OCI-LY1 (cell line): ENCODE measurements at regions not wholly inside any gene's neighbourhood (a gene's known extent, or its start where the extent isn't known, plus 50 kb on each side); places are given as distances from the start of the nearest gene placed in this dataset.

Experiments used
- H2AFZ ChIP-seq: fragments of 200-600 bp; sonication (generic), shearing (Covaris generic); 2 replicates; pipeline ENCODE4 v1.6.0; 2014; ENCODE audit warnings: antibody characterized with exemption, mild to moderate bottlenecking, low read length
- H3F3A ChIP-seq: fragments of 200-600 bp; sonication (generic), shearing (Covaris generic); 2 replicates; pipeline ENCODE4 v1.6.0; 2014; ENCODE audit warnings: mild to moderate bottlenecking, antibody characterized with exemption, low read length, moderate library complexity; ENCODE audit not compliant: insufficient read depth
- H3K27ac ChIP-seq: fragments of 200-600 bp; sonication (generic); 2 replicates; pipeline ENCODE4 v1.5.1; 2014; ENCODE audit warnings: low read length, mixed run types, mild to moderate bottlenecking, low read depth; ENCODE audit not compliant: poor library complexity, severe bottlenecking
- H3K27me3 ChIP-seq: fragments of 200-600 bp; sonication (generic); 2 replicates; pipeline ENCODE4 v1.6.0; 2014; ENCODE audit warnings: antibody characterized with exemption, mild to moderate bottlenecking, low read length, moderate library complexity; ENCODE audit not compliant: insufficient read depth
- H3K36me3 ChIP-seq: fragments of 200-600 bp; sonication (generic); 2 replicates; pipeline ENCODE4 v1.6.1; 2014; ENCODE audit warnings: mild to moderate bottlenecking, antibody characterized with exemption, low read length, moderate library complexity, mixed read lengths; ENCODE audit not compliant: insufficient read depth
- H3K4me1 ChIP-seq: fragments of 200-600 bp; sonication (generic); 2 replicates; pipeline ENCODE4 v1.5.1; 2014; ENCODE audit warnings: mild to moderate bottlenecking, low read length, moderate library complexity; ENCODE audit not compliant: insufficient read depth, severe bottlenecking
- H3K4me2 ChIP-seq: fragments of 200-600 bp; sonication (generic), shearing (Covaris generic); 2 replicates; pipeline ENCODE4 v1.6.1; 2014; ENCODE audit warnings: low read length
- H3K4me3 ChIP-seq: fragments of 200-600 bp; sonication (generic); 2 replicates; pipeline ENCODE4 v1.5.1; 2014; ENCODE audit warnings: low read length, low read depth, mild to moderate bottlenecking, mixed read lengths; ENCODE audit not compliant: poor library complexity, severe bottlenecking
- H3K79me2 ChIP-seq: fragments of 200-600 bp; shearing (Covaris generic); 2 replicates; pipeline ENCODE4 v1.6.1; 2016; ENCODE audit warnings: mixed run types, low read length, mixed read lengths; ENCODE audit not compliant: insufficient read depth
- H3K9ac ChIP-seq: fragments of 200-600 bp; sonication (generic), shearing (Covaris generic); 2 replicates; pipeline ENCODE4 v1.6.1; 2014; ENCODE audit warnings: mild to moderate bottlenecking, low read length, mixed read lengths
- H3K9me2 ChIP-seq: fragments of 200-600 bp; sonication (generic), shearing (Covaris generic); 2 replicates; pipeline ENCODE4 v1.6.1; 2014; ENCODE audit warnings: low read depth, mild to moderate bottlenecking, low read length, mixed read lengths
- H3K9me3 ChIP-seq: fragments of 200-600 bp; shearing (Covaris generic); 2 replicates; pipeline ENCODE4 v1.6.1; 2014; ENCODE audit warnings: low read length, mixed read lengths
- H4K20me1 ChIP-seq: fragments of 200-600 bp; sonication (generic), shearing (Covaris generic); 2 replicates; pipeline ENCODE4 v1.6.0; 2016; ENCODE audit warnings: mild to moderate bottlenecking, low read length; ENCODE audit not compliant: insufficient read depth
- EZH2 ChIP-seq: fragments of 200-600 bp; sonication (generic), shearing (Covaris generic); IDR thresholded peaks from 2 replicates; pipeline ENCODE4 v1.8.0; 2017; ENCODE audit warnings: borderline replicate concordance, mixed run types, mild to moderate bottlenecking, antibody characterized with exemption, low read length, moderate library complexity, mixed read lengths
- TF ChIP-seq, protein P1 (sequence below): fragments of 200-600 bp; sonication (generic), shearing (Covaris generic); IDR thresholded peaks from 2 replicates; pipeline ENCODE4 v1.5.1; 2017; ENCODE audit warnings: mild to moderate bottlenecking, antibody characterized with exemption, low read length, moderate library complexity, mixed read lengths

DNA sequence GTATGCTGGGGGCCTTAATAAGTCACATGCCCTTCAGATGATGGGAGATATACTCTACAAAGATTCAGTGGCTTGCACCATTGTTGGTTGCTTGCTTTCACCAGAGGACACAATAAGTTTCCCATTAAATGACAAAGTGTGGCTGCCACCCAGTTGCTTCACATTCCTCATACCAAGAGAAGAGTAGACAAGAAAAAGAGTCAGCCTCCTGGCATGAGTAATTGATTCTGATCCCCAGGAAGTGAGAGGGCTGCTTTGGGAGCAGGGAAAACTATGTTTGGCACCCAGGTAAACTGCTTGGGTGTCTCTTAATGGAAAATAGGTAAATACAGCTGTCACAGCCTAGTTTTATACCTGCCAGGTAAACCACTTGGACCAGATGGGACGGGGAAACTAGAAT is 66.7 kb upstream of the IL6 start:
- H3K9ac ChIP-seq: no peak overlapping the region
- H2AFZ ChIP-seq: no peak overlapping the region
- no peaks in the 10 kb centered on the region for H3F3A ChIP-seq
- no peak overlapping the region for H3K4me2 ChIP-seq
- no peak overlapping the region for H3K4me3 ChIP-seq
- no peak overlapping the region for H3K27ac ChIP-seq
- no peaks in the 10 kb centered on the region for H3K36me3 ChIP-seq
- H3K79me2 ChIP-seq: no peaks in the 10 kb centered on the region
- H3K9me3 ChIP-seq: no peaks in the 10 kb centered on the region
- H3K27me3 ChIP-seq: no peaks in the 10 kb centered on the region
- TF ChIP-seq, protein P1, sequence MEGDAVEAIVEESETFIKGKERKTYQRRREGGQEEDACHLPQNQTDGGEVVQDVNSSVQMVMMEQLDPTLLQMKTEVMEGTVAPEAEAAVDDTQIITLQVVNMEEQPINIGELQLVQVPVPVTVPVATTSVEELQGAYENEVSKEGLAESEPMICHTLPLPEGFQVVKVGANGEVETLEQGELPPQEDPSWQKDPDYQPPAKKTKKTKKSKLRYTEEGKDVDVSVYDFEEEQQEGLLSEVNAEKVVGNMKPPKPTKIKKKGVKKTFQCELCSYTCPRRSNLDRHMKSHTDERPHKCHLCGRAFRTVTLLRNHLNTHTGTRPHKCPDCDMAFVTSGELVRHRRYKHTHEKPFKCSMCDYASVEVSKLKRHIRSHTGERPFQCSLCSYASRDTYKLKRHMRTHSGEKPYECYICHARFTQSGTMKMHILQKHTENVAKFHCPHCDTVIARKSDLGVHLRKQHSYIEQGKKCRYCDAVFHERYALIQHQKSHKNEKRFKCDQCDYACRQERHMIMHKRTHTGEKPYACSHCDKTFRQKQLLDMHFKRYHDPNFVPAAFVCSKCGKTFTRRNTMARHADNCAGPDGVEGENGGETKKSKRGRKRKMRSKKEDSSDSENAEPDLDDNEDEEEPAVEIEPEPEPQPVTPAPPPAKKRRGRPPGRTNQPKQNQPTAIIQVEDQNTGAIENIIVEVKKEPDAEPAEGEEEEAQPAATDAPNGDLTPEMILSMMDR: no peak
- TF ChIP-seq EZH2: no peak
- H3K9me2 ChIP-seq: no peaks in the 10 kb centered on the region
- H3K4me1 ChIP-seq: no peaks in the 10 kb centered on the region
- no peaks in the 10 kb centered on the region for H4K20me1 ChIP-seq

DNA sequence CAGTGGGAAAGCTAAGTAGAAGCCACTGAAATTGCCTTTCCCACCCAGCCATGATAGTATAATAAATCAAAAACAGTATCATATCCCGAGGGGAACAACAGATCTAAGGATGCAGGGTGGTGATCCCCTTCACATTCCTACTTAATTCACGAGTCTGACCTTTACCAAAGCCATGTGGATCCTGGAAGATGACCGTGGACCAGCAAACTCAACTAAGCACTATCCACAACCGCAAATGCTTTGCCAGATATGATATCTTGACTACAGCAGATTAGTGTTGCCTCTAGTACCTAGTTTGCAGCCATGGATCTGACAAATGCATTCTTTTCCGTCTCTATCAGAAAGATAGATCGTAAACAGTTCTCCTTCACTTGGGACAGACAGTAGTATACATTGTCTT is 67.3 kb upstream of the IL6 start:
- Histone ChIP-seq H3K36me3 (no peaks in the 10 kb centered on the region), H3K9ac (no peak overlapping the region), H2AFZ (no peak overlapping the region), H3K9me3 (no peaks in the 10 kb centered on the region), H3K4me3 (no peak overlapping the region), H3K27ac (no peak overlapping the region), H4K20me1 (no peaks in the 10 kb centered on the region), H3K79me2 (no peaks in the 10 kb centered on the region), H3K27me3 (no peaks in the 10 kb centered on the region), H3K9me2 (no peaks in the 10 kb centered on the region), H3F3A (no peaks in the 10 kb centered on the region), H3K4me1 (no peaks in the 10 kb centered on the region), H3K4me2 (no peak overlapping the region)
- TF ChIP-seq, protein P1: no peak
- TF ChIP-seq EZH2: no peak

DNA sequence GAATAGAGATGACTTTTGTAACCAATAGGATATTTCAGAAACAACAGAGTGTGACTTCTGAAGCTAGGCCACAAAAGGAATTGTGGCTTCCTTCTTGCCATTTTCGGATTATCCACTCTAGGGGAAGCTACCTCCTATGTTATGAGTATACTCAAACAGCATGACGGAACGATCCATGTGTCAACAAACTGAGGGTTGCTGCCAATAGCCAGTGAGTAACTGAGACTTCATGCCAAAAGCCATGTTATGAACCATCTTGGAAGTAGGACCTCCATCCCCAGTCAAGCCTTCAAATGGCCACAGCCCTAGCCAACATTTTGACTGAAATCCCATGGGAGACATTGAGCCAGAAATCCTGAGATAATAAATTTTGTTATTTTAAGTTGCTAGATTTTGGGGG is 69.0 kb upstream of the IL6 start:
- no peaks in the 10 kb centered on the region for H3K27me3 ChIP-seq
- no peaks in the 10 kb centered on the region for H3K9me2 ChIP-seq
- H3K4me2 ChIP-seq: no peak overlapping the region
- no peaks in the 10 kb centered on the region for H3K9me3 ChIP-seq
- H4K20me1 ChIP-seq: no peaks in the 10 kb centered on the region
- no peaks in the 10 kb centered on the region for H3F3A ChIP-seq
- no peaks in the 10 kb centered on the region for H3K36me3 ChIP-seq
- no peak overlapping the region for H3K9ac ChIP-seq
- no peak overlapping the region for H2AFZ ChIP-seq
- H3K79me2 ChIP-seq: no peaks in the 10 kb centered on the region
- H3K27ac ChIP-seq: no peak overlapping the region
- no peak for TF ChIP-seq EZH2
- TF ChIP-seq, protein P1: no peak
- H3K4me3 ChIP-seq: no peak overlapping the region
- no peaks in the 10 kb centered on the region for H3K4me1 ChIP-seq
